K562 (cell line): ENCODE measurements at regions not wholly inside any gene's neighbourhood (a gene's known extent, or its start where the extent isn't known, plus 50 kb on each side); places are given as distances from the start of the nearest gene placed in this dataset.

Experiments used
- ATAC-seq: fragments of 200-7000 bp; cut with Tn5 transposase; 3 replicates; pipeline ENCODE4 v1.9.1; 2020; ENCODE audit warnings: moderate library complexity
- BruUV-seq: library from RNA; stranded (reverse); fragments of 400-500 nt; replicated peaks from 2 replicates; lab custom pipeline; 2021; lab: Mats Ljungman, UMichigan
- CTCF ChIA-PET: fragments of 300-600 bp; formaldehyde crosslinking; extraction: SDS; loops from one replicate; lab custom pipeline; 2021; ENCODE audit warnings: low intra/inter-chr PET ratio; lab: Yijun Ruan, JAX
- POLR2A ChIA-PET: fragments of 300-600, 350-650 bp; sonication (Branson Sonifier 250); formaldehyde crosslinking; extraction: SDS; loops from one replicate; lab custom pipeline; 2021; ENCODE audit warnings: antibody characterized with exemption, inconsistent platforms; lab: Yijun Ruan, JAX
- DNase-seq, 4 experiments: peaks; one replicate each; pipeline versions ENCODE4 v3.0.0 to v3.0.0-alpha.2; 2011 to 2018; ENCODE audit warnings: low spot score in 3 of 4, mixed read lengths in 3 of 4; ENCODE audit errors: extremely low read depth in 1 of 4
- FAIRE-seq: peaks from 2 replicates; lab custom pipeline; 2011; peaks lifted over from hg19 to GRCh38; lab: Jason Lieb, UNC
- H2AFZ ChIP-seq: 2 replicates; pipeline ENCODE4 v1.6.0; 2011; ENCODE audit warnings: low read depth, low read length, control low read depth, inconsistent platforms
- H3K27ac ChIP-seq: fragments of 200-600 bp; 3 replicates; pipeline ENCODE4 v1.8.0; 2011; ENCODE audit warnings: low read depth, mild to moderate bottlenecking, control low read depth, inconsistent platforms, low read length, moderate library complexity, mixed read lengths; ENCODE audit errors: extremely low read depth
- H3K27me3 ChIP-seq, 2 experiments: fragments of 300-600 bp in 1 of 2; 2 replicates in 1 of 2; 3 replicates in 1 of 2; pipeline versions ENCODE4 v1.6.0 to v1.8.0; 2011; ENCODE audit warnings: inconsistent platforms in 2 of 2, low read length in 2 of 2, mild to moderate bottlenecking in 1 of 2, mixed read lengths in 1 of 2, moderate library complexity in 1 of 2; ENCODE audit not compliant: control insufficient read depth in 2 of 2, insufficient read depth in 2 of 2
- H3K36me3 ChIP-seq: fragments of 300-600 bp; 3 replicates; pipeline ENCODE4 v1.8.0; 2011; ENCODE audit warnings: mild to moderate bottlenecking, low read length, inconsistent platforms; ENCODE audit not compliant: control insufficient read depth, insufficient read depth
- H3K4me1 ChIP-seq, 2 experiments: fragments of 200-600 bp in 1 of 2; replicated peaks in 1 of 2; 2 replicates in 1 of 2; 3 replicates in 1 of 2; pipeline versions ENCODE4 v1.5.1 to v1.8.0; 2011; ENCODE audit warnings: inconsistent platforms in 2 of 2, low read length in 2 of 2, mild to moderate bottlenecking in 1 of 2, mixed read lengths in 1 of 2, moderate library complexity in 1 of 2; ENCODE audit not compliant: control insufficient read depth in 2 of 2, insufficient read depth in 2 of 2
- H3K4me2 ChIP-seq: 2 replicates; pipeline ENCODE4 v1.6.1; 2011; ENCODE audit warnings: low read length, control low read depth, inconsistent platforms, mixed read lengths; ENCODE audit not compliant: insufficient read depth
- H3K4me3 ChIP-seq: fragments of 200-600 bp; sonication (generic), shearing (Covaris generic); 2 replicates; pipeline ENCODE4 v1.5.1; 2016; ENCODE audit warnings: control low read depth, inconsistent platforms
- H3K79me2 ChIP-seq: fragments of 200-600 bp; 3 replicates; pipeline ENCODE4 v1.8.0; 2011; ENCODE audit warnings: low read length, inconsistent platforms; ENCODE audit not compliant: control insufficient read depth, insufficient read depth
- H3K9ac ChIP-seq, 2 experiments: 2 replicates each; pipeline versions ENCODE4 v1.6.0 to v1.6.1; 2011; ENCODE audit warnings: low read depth in 2 of 2, low read length in 2 of 2, control low read depth in 1 of 2, inconsistent platforms in 1 of 2, mild to moderate bottlenecking in 1 of 2, mixed read lengths in 1 of 2; ENCODE audit not compliant: insufficient read depth in 1 of 2
- H3K9me1 ChIP-seq: one replicate; pipeline ENCODE4 v1.6.0; 2011; ENCODE audit warnings: inconsistent platforms, mild to moderate bottlenecking, low read length, moderate library complexity; ENCODE audit not compliant: control insufficient read depth, insufficient read depth
- H3K9me3 ChIP-seq: replicated peaks from 2 replicates; pipeline ENCODE4 v1.5.1; 2011; ENCODE audit warnings: low read depth, low read length, inconsistent platforms; ENCODE audit not compliant: control insufficient read depth, insufficient read depth
- H4K20me1 ChIP-seq: replicated peaks from 2 replicates; pipeline ENCODE4 v1.6.1; 2011; ENCODE audit warnings: low read length, inconsistent platforms, mixed read lengths; ENCODE audit not compliant: control insufficient read depth, insufficient read depth
- ARID1B ChIP-seq: fragments of 450-650 bp; IDR thresholded peaks from 2 replicates; pipeline ENCODE4 v1.6.1; 2016; ENCODE audit warnings: antibody characterized with exemption, mild to moderate bottlenecking, inconsistent platforms
- CTBP1 ChIP-seq: fragments of 450-650 bp; IDR thresholded peaks from 2 replicates; pipeline ENCODE4 v1.6.1; 2016; ENCODE audit warnings: borderline replicate concordance
- HDAC6 ChIP-seq: IDR thresholded peaks from 2 replicates; pipeline ENCODE4 v1.6.1; 2012; ENCODE audit warnings: low read depth, mild to moderate bottlenecking, control low read depth, inconsistent platforms, low read length, moderate library complexity
- IRF2 ChIP-seq: sonication (generic); formaldehyde crosslinking; IDR thresholded peaks from 2 replicates; pipeline ENCODE4 v1.8.1; 2022; ENCODE audit warnings: mild to moderate bottlenecking, missing genetic modification reagents
- TCF3 ChIP-seq: sonication (generic); formaldehyde crosslinking; IDR thresholded peaks from 2 replicates; pipeline ENCODE4 v1.4.0; 2020; ENCODE audit warnings: mild to moderate bottlenecking, missing genetic modification reagents
- THRAP3 ChIP-seq: fragments of 450-650 bp; IDR thresholded peaks from 2 replicates; pipeline ENCODE4 v1.6.1; 2016; ENCODE audit warnings: mild to moderate bottlenecking, inconsistent platforms, borderline replicate concordance
- WGBS: fragments of 100-300 bp; shearing (Covaris generic); methylation state at CpG from one replicate; pipeline ENCODE4 v1.1.6; 2016; ENCODE audit warnings: low coverage, mixed read lengths; ENCODE audit not compliant: insufficient coverage; ENCODE audit errors: missing lambda C conversion rate; 5-methylcytosine and 5-hydroxymethylcytosine counted together
- in situ Hi-C: fragments of 300-500 bp; cut with MboI; formaldehyde crosslinking; loops from 4 replicates; pipeline ENCODE4 v1.15.0; 2018; ENCODE audit warnings: inconsistent platforms, mixed read lengths
- intact Hi-C: fragments of 100-400 bp; cut with micrococcal nuclease; formaldehyde crosslinking; loops from 2 replicates; pipeline ENCODE4 v1.14.2; 2022
- TF ChIP-seq, protein P1 (sequence below): fragments of 450-650 bp; formaldehyde crosslinking; IDR thresholded peaks from 2 replicates; pipeline ENCODE4 v1.4.0; 2020; ENCODE audit warnings: mild to moderate bottlenecking, mixed read lengths
- TF ChIP-seq, protein P2 (sequence below), 3 experiments: fragments of 200-800 bp in 1 of 3; fragments of 250-450 bp in 1 of 3; fragments of 450-650 bp in 1 of 3; sonication (Bioruptor Pico) in 1 of 3; sonication (Bioruptor generic) in 1 of 3; formaldehyde crosslinking in 1 of 3; IDR thresholded peaks; 2 replicates each; pipeline versions ENCODE4 v1.6.1 to v1.8.0; 2016 to 2022; ENCODE audit warnings: mild to moderate bottlenecking in 2 of 3, missing genetic modification characterization in 2 of 3, missing compliant biosample characterization in 1 of 3, moderate library complexity in 1 of 3

DNA sequence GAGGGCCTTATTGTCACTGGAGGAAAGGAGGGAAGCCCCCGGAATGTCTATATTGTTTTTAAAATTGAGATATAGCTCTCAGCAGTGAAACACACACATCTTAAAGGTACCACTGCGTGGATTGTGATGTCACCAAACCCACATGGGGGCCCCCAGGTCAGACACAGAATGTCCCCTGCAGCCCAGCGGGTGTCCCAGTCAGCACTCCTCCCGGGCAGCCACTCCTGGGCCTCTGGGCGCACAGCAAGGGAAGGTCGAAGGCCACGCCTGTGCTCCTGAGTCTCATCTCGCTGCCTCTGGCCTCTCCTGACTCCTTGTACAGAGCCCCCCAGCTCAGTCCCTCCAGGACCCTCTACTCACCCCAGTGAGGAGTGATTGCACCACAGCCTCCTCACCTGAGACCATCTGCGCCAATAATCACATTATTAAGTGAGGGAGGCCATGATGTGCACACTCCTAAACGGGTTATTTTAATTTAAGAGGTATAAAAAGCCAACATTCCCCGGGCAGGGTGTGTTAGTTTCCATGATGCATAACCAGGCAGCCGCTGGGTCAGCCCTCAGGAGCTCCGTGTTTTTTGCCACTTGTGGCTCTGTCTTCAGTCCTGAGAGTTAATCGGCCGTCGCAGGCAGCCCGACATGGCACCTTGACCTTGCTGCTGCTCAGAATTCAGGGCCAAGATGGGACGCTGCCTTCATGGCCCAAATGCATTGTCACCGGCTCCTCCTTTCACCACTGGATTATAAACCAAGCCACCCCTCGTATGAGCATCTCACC is 1089.3 kb downstream of the BRD1 start:
- H3K4me3 ChIP-seq, result no peak overlapping the region
- POLR2A ChIA-PET, result interaction anchor here (0.6 kb wide), 1 partner anchor 593 kb away, joined by 3 read pairs; no protein-coding TSS in a partner anchor
- peaks cover 2% of the 10 kb centered on the region for H3K9me1 ChIP-seq
- no peak for DNase-seq
- no TSS peak for BruUV-seq
- TF ChIP-seq THRAP3 (no peak), CTBP1 (no peak)
- TF ChIP-seq, all 486 proteins: peak for 0
- in situ Hi-C loops (no loop called here), intact Hi-C loops (no loop called here)
- H3K9me3 ChIP-seq, result no peaks in the 10 kb centered on the region
- no peaks in the 10 kb centered on the region for H3K79me2 ChIP-seq
- H3K4me2 ChIP-seq, result no peak overlapping the region
- H2AFZ ChIP-seq, result no peak overlapping the region
- WGBS, result under 1% methylated on average over 17 of the region's 20 CpGs
- no peaks in the 10 kb centered on the region for H3K36me3 ChIP-seq
- no peaks in the 10 kb centered on the region; the same call in 1 of the 2 replicates for H4K20me1 ChIP-seq
- no peak overlapping the region for H3K27ac ChIP-seq
- H3K4me1 ChIP-seq, result no peaks in the 10 kb centered on the region
- ATAC-seq (no peak), FAIRE-seq (no peak)
- H3K27me3 ChIP-seq, result peaks cover 3 to 23% of the 10 kb centered on the region in 2 experiments; a peak in 3 of 5 replicates
- no peak overlapping the region for H3K9ac ChIP-seq
- CTCF ChIA-PET, result no interaction called here

DNA sequence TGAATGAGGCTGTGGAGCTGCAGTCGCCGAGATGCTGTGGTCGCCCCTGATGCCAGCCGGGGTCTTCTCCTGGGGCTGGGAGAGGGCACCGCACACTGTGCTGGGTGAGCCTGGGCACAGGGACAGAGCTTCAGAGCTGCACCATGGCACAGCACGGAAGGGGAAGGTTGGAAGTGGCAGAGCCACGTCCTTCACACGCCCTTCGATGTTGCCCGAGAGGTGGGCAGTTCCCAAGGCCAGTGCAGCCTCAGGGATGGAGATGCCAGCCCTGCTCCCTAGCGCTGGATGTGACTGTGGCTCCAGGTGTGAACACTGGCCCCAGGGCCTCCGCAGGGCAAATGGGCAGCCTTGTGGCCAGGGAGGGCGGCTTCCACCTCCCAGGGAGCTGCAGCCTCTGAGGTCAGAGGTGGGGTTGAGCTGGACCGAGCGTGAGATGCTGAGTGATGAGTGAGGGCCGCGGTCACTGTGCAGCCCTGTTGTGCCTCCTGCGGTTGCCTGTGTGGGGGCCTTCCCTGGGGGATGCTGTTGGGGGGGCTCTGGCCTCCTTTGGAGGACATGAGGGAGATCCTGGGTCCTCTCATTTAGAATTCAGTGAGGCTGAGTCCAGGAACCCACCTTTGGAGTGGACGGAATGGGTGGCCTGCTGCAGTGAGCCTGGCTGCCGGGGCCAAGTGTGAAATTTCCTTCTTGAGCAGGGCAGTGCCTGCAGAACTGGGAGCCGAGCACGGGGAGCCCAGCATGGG is 1090.0 kb downstream of the BRD1 start:
- H3K9me1 ChIP-seq, result peaks cover 2% of the 10 kb centered on the region
- no peaks in the 10 kb centered on the region; the same call in 1 of the 2 replicates for H4K20me1 ChIP-seq
- no peaks in the 10 kb centered on the region for H3K79me2 ChIP-seq
- ATAC-seq, result no peak
- 0% methylated on average over 14 of the region's 22 CpGs for WGBS
- peaks cover 0 to 16% of the 10 kb centered on the region in 2 experiments; a peak in 1 of 5 replicates for H3K27me3 ChIP-seq
- no peak overlapping the region for H3K9ac ChIP-seq
- no peak overlapping the region for H2AFZ ChIP-seq
- no peak for DNase-seq
- no peak overlapping the region for H3K4me2 ChIP-seq
- no peaks in the 10 kb centered on the region for H3K36me3 ChIP-seq
- no peak overlapping the region for H3K27ac ChIP-seq
- no peaks in the 10 kb centered on the region for H3K4me1 ChIP-seq
- H3K9me3 ChIP-seq, result no peaks in the 10 kb centered on the region
- in situ Hi-C loops, result no loop called here
- BruUV-seq, result no TSS peak
- no peak for FAIRE-seq
- intact Hi-C loops, result no loop called here
- no peak overlapping the region for H3K4me3 ChIP-seq
- ChIA-PET CTCF (no interaction called here), POLR2A (interaction anchor here (0.7 kb wide), 1 partner anchor 28 kb away, joined by 3 read pairs; no protein-coding TSS in a partner anchor)
- TF ChIP-seq, protein P1, sequence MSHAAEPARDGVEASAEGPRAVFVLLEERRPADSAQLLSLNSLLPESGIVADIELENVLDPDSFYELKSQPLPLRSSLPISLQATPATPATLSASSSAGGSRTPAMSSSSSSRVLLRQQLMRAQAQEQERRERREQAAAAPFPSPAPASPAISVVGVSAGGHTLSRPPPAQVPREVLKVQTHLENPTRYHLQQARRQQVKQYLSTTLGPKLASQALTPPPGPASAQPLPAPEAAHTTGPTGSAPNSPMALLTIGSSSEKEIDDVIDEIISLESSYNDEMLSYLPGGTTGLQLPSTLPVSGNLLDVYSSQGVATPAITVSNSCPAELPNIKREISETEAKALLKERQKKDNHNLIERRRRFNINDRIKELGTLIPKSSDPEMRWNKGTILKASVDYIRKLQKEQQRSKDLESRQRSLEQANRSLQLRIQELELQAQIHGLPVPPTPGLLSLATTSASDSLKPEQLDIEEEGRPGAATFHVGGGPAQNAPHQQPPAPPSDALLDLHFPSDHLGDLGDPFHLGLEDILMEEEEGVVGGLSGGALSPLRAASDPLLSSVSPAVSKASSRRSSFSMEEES (CRISPR knock-in tag), result no peak
- TF ChIP-seq, protein P2, sequence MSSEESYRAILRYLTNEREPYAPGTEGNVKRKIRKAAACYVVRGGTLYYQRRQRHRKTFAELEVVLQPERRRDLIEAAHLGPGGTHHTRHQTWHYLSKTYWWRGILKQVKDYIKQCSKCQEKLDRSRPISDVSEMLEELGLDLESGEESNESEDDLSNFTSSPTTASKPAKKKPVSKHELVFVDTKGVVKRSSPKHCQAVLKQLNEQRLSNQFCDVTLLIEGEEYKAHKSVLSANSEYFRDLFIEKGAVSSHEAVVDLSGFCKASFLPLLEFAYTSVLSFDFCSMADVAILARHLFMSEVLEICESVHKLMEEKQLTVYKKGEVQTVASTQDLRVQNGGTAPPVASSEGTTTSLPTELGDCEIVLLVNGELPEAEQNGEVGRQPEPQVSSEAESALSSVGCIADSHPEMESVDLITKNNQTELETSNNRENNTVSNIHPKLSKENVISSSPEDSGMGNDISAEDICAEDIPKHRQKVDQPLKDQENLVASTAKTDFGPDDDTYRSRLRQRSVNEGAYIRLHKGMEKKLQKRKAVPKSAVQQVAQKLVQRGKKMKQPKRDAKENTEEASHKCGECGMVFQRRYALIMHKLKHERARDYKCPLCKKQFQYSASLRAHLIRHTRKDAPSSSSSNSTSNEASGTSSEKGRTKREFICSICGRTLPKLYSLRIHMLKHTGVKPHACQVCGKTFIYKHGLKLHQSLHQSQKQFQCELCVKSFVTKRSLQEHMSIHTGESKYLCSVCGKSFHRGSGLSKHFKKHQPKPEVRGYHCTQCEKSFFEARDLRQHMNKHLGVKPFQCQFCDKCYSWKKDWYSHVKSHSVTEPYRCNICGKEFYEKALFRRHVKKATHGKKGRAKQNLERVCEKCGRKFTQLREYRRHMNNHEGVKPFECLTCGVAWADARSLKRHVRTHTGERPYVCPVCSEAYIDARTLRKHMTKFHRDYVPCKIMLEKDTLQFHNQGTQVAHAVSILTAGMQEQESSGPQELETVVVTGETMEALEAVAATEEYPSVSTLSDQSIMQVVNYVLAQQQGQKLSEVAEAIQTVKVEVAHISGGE (CRISPR knock-in tag; IDR thresholded peaks at IDR 0.05), result no peak
- no peak for TF ChIP-seq ARID1B
- TF ChIP-seq HDAC6, result no peak
- TF ChIP-seq TCF3 (CRISPR knock-in tag), result no peak
- TF ChIP-seq IRF2 (CRISPR knock-in tag), result no peak
